Cerebellar cortex (tissue), 1 donor: ENCODE measurements at regions not wholly inside any gene's neighbourhood (a gene's known extent, or its start where the extent isn't known, plus 50 kb on each side); places are given as distances from the start of the nearest gene placed in this dataset.
"Not testable (repeated sequence)": the region's sequence is repeated elsewhere in the genome, so short reads cannot be mapped to it uniquely, and the experiment has no call there.

Experiments used
- DNase-seq: peaks from one replicate; pipeline ENCODE4 v3.0.0-alpha.2; 2015; ENCODE audit warnings: low spot score

DNA sequence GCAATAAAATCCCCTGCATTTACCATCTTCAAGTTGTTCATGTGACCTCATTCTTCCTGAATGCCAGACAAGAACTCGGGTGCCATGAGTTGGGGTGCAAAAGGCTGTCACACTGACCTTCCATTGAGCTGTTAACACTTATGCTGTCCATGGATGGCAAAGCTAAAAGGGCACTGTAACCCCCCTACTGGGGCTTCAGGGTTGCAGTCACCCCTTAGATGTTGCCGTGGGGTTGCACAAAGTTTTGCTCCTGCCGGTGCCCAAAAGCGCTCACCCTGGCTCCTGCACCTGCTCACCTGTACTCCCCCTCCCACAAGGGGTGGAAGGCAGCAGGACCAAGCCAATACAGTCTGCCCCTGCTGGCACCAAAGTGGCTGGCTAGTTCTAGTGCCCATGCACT, 208.2 kb downstream of the RHOU start:
- no peak for DNase-seq

DNA sequence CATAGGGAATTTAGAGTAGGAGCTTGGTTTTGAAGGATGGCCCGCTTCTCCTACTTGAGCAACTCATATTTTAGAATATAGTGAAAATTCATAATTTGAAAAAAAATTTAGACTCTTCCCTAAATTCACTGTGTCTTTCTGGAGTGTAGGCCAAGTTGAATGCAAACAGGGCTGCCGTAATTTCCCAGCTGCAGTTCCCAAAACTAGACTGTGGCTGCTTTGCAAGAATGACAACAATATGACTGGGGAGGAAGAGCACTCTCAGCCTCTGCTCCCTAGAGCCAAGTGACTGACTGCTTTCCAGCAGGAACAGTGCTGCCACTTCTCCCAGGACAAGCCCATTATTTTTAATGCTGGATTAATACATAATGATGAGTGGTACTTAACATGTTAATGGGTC, 209.0 kb downstream of the RHOU start:
- no peak for DNase-seq

DNA sequence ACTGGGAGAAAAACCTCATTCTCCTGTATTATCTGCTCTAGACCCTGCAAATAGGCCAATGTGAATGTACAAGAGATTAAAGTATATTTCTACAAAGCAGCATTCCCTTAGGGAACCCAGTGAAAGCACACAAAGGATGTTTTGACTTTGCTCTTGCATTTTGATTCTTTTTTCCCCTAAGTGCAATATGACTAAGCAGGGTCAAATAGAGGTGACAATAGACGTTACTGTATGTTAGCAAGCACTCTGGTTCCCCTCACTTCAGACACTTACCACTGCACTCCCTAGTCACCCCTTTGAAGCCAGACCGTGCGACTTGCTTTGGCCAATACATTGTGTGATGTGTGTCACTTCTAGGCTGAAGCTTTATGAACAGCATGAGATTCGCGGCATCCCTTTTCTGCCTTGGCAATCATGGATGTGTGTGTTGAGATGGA, 209.7 kb downstream of the RHOU start:
- DNase-seq = no peak

DNA sequence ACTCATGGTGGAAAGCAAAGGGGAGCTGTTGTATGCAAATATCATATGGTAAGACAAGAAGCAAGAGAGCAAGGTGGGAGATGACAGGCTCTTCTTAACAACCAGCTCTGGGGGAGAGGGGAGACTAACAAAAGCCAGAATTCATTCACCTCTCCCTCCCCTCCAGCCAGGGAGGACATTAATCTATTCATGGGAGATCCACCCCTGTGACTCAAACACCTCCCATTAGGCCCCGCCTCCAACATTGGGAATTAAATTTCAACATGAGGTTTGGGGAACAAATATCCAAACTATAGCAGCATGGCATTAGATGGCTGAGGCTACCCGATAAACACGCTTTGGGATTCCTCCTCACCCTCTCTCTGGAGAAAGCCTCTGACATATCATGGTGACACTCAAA, 210.6 kb downstream of the RHOU start:
- no peak for DNase-seq

DNA sequence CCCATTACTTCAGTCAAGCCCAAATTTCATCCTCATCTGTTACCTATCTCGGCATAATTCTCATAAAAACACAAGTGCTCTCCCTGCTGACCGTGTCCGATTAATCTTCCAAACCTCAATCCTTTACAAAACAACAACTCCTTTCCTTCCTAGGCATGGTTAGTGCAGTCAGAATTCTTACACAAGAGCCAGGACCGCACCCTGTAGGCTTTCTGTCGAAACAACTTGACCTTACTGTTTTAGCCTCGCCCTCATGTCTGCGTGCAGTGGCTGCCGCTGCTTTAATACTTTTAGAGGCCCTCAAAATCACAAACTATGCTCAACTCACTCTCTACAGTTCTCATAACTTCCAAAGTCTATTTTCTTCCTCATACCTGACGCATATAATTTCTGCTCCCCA, 214.3 kb downstream of the RHOU start:
- DNase-seq = not testable (repeated sequence)

DNA sequence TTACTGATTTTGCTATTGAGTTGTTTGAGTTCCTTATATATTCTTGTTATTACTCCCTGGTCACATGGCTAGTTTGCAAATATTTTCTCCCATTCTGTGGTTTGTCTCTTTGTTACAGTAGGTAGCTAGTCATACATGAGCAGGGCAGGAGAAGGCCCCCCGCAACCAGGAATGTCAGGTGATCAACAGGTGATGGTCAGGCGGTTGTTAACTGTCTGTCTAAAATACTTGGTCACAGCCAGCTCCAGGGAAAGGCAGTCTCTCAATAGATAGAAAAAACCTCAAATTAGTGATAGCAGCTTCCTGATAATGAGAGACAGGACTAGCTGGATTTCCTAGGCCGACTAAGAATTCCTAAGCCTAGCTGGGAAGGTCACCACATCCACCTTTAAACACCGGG, 217.9 kb downstream of the RHOU start:
- DNase-seq = no peak

DNA sequence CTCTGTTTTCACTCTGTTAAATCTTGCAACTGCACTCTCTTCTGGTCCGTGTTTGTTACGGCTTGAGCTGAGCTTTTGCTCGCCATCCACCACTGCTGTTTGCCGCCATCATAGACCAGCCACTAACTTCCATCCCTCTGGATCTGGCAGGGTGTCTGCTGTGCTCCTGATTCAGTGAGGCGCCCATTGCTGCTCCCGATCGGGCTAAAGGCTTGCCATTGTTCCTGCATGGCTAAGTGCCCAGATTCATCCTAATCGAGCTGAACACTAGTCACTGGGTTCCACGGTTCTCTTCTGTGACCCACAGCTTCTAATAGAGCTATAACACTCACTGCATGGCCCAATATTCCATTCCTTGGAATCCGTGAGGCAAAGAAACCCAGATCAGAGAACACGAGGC, 218.5 kb downstream of the RHOU start:
- not testable (repeated sequence) for DNase-seq

DNA sequence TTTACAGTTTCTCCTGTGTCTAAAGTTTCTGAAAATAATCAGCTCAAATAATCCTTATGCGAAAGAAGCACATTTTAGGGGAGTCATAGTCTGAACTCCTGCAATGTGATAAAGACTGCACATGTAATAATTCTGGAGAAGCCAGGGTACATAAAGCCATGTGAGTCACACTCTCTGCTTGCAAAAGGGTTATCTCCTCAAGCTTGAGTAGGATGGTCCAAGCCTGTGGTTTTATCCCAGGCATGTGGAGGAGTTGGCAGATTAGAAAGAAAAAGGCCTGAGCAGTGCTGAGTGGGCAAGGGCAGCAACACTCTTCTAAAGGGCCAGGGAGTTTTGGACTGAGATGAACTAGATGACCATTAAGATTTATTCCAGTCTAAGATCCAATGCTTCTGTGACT, 220.4 kb downstream of the RHOU start:
- no peak for DNase-seq

DNA sequence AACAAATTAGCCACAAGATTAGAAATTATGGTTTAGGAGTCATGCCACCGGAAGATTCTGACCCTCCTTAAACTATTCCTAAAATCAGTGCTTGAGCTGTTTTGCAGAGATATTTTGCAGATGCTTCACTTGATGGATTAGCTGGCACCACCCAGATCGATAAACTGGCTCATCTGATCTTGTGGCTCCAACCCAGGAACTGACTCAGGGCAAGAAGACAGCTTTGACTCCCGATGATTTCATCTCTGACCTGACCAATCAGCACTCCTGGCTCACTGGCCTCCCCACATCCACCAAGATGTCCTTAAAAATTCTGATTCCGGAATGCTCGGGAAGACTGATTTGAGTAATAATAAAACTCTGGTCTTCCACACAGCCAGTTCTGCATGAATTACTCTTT, 221.6 kb downstream of the RHOU start:
- no peak for DNase-seq

DNA sequence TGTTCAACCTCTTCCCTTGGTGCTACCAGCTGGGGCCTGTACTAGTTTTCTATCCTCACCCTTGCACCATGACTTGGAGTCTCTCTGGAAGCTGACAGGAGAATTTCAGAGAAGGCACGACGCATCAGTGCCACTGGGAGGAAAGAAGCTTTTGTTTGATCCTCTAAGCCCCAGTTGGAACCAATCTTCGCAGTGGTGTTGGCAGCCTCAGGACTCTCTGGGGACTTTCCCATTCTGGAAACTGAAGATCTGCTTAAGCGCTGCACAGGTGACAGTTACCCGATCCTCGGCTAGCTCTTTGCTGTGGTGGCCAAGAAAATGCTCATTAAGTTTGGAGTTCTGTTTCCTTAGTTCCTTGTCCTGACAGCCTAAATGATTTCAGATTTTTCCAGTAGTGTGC, 222.3 kb downstream of the RHOU start:
- no peak for DNase-seq

DNA sequence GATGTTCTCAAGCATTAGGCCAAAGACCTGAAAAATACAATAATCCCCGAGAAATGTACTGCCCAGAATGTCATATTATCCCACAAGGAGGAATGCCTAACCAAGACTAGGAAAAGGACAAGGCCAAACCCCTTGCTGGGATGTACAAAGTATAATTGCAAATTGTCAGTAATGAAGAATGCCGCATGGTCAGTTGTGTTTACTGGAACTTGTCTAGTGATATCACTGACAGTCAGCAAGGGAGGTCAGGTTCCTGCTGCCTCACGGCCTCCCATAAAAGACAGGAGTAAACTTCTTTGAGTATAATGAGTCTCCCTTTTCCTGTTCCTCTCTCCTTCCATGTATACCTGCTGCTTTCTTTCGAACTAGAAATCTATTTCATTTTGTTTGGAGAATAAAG, 222.8 kb downstream of the RHOU start:
- no peak for DNase-seq

DNA sequence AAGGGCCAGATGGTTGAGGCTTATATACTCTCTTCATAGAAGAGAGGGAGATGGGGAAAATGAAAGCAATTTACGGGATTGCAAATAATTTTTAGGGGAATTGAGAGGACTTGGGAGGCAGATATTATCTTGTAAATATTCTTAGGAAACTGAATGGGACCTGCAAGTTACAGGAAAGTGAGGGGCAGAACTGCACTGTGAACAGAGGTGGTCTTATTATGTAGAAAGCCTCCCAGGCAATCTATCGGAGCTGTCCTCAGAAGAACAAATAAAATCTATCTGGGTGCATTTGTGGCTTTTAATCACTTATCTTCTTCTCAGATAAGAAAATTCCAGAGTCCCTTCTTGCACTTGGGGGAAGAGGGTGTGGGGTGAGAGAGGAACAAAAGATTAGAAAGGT, 223.5 kb downstream of the RHOU start:
- DNase-seq = no peak

DNA sequence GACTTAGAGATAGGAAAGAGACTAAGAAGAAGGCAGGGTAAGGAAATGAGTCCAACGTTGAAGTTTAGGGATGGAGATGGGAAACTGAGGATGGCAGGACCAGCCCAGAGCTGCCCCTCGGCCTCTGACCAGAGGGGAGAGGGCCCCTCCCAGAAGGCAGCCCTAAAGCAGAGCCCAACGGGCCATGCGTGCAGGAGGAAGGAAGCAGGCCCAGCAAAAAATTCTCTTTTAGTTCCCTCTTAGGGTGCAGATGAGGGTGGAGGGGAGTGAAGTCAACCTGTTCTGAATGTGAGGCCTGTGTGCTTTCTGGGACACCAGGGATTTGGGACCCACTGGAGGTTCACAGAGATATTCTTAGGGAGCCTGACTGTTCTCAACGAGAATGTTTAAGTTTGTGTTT, 225.4 kb downstream of the RHOU start:
- DNase-seq = no peak

DNA sequence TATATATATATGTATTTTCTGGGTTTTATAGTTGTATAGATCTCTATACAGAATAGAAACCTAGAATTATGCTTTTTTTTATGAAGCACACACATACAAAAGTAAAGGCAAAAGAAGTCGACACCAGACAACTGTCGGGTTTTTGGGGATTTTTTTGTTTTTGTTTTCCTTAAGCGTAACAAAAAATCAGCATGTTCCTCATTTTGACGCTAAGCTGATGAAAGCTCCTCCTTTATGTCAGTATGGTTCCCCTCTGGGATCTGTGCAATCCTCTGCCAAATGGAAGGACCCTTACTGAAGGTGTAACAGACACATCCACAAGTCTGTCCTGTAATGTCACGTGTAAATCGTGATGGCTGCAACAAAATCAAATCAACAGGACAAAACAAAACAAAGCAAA, 226.2 kb downstream of the RHOU start:
- no peak for DNase-seq

DNA sequence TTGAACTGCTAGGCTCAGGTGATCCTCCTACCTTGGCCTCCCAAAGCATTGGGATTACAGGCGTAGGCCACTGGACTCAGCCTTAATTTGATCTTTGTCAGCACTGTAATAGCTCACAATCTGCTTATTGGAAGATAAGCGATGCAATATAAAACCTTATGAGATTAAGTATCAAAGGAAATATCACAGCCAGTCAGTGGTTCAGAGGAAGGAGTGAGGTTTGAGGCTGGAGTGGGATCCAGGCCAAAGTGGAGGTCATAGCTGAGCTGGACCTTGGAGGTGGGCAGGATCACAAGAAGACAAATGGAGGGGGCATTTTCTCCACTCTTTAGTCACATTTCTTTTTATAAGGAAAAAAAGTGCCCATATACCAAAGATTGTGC, 228.5 kb downstream of the RHOU start:
- DNase-seq = no peak

DNA sequence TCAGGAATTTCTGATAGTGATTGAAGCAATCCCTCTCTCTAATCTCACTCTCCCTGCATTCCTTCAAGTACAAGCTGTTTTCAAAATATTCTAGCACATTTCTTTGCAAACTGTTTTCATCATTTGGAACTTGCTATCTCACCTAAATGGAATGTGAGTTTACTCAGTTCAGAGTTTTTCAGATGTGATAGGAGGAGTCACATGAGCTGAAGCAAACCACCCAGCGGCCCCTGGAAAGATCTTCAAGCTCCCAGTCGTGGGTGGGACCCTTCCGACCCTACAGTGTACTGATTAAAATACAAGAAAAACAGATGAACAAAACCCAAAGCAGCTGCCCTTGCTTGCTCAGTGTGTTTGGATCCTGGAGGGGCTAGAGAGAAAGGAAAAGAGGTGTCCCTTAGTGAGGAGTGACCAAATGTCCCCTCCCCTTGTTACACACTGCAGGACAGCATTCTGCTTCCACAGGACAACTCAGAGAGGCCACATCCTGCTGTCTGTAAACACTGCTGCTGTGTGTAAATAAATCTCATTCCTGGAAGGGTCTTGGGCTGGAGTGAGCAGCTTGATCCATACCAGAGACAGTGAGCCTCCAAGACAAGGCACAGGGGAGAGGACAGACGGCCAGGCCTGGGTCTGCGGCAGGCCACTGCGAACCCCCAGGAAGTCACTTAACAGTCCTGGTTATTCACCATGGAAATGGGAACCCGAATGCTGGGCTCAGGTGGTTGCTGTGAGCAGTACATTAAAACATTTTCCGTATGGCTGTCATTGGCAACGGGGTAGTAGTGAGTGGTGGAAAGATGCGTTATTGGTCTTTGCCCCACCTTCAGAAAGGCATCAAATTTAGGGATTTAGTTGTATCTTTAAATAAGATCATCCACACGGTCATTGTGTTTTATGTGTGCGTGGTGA, 229.2 kb downstream of the RHOU start:
- DNase-seq = no peak

DNA sequence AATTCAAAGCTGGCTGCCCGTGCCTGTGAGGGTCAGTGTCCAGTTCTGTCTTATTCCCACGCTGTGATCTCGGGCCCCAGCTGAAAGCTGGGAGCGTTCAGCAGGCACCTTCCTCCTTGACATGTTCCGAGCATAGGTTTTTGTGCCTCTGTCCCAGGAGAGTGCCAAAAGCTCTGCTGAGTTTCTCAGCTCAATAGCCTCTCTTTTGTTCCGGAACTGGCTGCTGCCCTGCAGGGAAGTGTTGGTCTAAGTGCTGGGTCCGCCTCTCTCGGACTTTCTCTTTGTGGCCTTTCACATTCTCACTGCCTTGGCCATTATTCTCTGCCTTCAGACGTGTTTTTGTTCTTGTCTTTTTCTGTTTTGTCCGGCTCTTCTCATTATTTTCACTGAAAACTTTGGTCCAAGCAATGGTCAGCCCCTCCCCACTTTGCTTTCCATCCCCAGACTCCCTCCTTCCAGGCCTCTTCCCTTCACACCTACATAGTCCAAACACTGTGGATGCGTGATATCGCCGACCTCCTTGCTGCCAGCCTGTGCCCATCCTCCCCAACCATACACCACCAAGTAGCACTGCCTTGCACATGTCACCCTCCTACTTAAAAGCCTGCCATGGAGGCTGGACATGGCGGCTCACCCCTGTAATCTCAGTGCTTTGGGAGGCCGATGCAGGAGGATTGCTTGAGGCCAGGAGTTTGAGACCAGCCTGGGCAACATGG, 233.8 kb downstream of the RHOU start:
- DNase-seq = no peak

DNA sequence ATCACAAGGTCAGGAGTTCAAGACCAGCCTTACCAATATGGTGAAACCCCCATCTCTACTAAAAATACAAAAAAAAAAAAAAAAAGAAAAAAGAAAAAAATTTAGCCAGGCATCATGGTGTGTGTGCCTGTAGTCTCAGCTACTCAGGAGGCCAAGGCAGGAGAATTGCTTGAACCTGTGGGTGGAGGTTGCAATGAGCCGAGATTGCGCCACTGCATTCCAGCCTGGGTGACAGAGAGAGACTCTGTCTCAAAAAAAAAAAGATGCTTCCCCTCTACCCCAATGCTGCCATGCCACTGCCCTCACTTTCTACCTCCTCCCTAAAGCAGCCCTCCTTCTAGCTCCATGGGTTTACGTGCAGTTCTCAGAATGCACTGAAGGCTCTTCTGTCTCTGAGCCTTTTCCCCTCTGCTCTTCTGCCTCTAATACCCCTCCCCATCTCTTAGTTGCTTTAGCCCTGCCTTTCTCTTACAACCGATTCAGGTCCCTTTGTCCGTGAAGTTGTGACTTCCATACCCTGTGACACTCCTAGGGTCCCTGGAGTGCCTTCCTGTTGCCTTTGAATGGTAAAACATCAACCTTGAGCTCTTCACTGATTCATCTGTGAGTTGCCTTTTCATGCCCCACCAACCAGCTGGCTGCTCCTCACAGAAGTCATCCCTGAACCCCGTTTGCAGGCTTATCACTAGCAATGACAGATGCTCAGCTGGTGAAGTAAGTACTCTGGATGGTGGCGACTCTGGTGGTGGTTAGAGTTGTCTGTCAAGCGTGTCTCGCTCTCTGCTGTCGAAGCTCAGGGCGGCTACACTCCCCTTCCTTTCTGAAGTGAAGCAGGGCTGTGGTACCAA, 234.9 kb downstream of the RHOU start:
- no peak for DNase-seq

DNA sequence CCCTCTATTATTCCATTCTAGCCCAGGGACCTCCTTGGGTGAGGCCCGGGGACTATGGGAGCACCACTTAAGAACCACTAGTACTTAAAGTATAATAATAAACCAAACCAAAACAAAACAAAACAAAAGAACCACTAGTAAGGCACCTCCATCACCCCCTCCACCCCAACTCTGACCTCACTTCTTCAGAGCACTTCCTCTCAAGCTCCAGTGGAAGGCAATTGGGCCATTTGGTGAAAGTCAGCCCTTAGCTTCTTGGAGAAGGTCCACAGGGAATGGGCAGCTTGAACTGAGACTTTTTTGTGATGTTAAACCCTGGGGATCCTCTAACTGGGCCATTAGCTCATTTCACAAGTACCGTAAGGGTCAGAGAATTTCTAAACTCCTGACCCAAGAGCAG, 237.3 kb downstream of the RHOU start:
- no peak for DNase-seq

DNA sequence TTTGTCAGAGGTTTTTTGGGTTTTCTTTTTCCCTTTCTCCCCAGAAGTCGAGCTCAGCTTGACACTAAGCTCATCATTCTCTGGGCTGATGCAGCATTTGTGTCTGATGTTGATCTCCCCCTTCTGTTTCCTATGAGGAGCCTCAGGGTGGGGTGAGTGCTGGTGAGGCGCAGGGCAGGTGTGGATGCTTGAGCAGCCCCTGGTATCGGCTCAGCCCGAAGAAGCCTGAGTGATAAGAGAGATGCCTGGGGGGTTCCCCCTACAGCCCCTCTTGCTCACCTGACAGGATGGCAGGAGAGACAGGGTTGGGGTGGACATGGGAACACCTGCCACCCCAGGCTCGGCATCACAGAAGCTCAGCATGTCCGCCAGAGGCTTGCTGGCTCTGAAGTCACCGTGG, 239.0 kb downstream of the RHOU start:
- no peak for DNase-seq

DNA sequence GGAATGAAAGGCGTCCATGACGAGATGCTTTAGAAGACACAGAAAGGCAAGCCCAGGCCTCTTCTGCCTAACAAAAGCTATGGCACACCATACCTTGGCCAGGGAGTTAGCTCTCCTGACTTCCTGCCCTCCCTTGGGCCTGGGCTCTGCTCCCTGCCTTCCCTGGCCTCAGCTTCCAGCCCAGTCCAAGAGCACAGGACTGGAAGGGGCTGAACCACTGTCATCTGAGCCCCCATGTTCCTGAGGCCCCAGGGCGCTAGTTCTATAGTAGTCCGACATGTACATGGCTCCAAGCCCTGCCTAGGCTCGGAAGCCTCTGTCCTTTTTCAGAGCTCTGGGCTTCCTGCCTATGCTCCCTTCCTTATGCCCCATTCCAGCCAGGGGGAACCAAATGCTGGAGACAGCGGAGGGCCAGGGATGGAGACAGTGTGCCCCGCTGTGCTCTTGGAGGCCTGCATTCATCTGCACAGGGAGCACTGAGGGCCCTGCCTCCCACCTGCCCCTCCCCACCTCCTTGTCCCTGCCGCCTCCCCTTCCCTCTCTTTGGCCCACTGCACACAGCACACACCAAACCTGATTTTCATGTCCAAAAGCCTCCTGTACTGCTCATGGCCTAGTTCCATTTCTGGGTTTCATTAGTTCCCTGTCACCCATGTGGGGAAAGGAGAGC, 240.1 kb downstream of the RHOU start:
- DNase-seq = no peak

DNA sequence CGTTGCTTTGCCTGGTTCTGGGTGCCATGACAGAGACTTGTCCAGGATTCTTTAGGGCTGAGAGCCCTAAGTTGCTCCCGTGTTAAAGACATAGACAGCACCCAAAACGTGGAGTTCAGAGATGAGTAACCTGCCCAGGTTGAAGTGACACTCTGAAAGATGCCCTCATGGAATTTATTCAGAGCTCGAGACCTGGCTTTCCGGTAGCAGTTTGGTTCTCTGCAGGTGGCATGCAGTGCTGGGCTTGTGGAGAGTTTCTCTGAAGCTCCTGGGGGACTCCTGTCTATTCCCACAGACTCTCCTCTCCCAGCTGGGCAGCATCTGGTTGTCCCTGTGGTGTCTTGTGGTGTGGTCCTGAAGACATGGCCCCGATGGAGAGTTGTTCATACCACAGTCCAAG, 241.0 kb downstream of the RHOU start:
- no peak for DNase-seq
